GM12878 (cell line): ENCODE measurements at regions not wholly inside any gene's neighbourhood (a gene's known extent, or its start where the extent isn't known, plus 50 kb on each side); places are given as distances from the start of the nearest gene placed in this dataset.

ENCODE experiments used
- ATAC-seq: fragments of 200-7000 bp; cut with Tn5 transposase; 3 replicates; pipeline ENCODE4 v1.9.1; 2020; ENCODE audit warnings: mild to moderate bottlenecking, moderate library complexity
- BruUV-seq: library from RNA; stranded (reverse); fragments of 400-500 nt; replicated peaks from 2 replicates; lab custom pipeline; 2021; lab: Mats Ljungman, UMichigan
- CTCF ChIA-PET: fragments of 300-600 bp; sonication (Branson Sonifier 250); formaldehyde crosslinking; extraction: SDS; loops from one replicate; lab custom pipeline; 2021; ENCODE audit warnings: inconsistent platforms; lab: Yijun Ruan, JAX
- POLR2A ChIA-PET: fragments of 350-600 bp; formaldehyde crosslinking; extraction: SDS; loops from one replicate; lab custom pipeline; 2021; ENCODE audit warnings: inconsistent platforms; lab: Charles Lee
- RAD21 ChIA-PET: fragments of 300-600 bp; sonication (Branson Sonifier 250); formaldehyde crosslinking; loops from one replicate; lab custom pipeline; 2023; ENCODE audit warnings: antibody characterized with exemption; ENCODE audit not compliant: unreplicated experiment; lab: Charles Lee
- SMC1A ChIA-PET: fragments of 300-600 bp; sonication (Branson Sonifier 250); formaldehyde crosslinking; loops from one replicate; lab custom pipeline; 2023; ENCODE audit not compliant: unreplicated experiment, uncharacterized antibody; lab: Charles Lee
- DNase-seq: peaks from one replicate; pipeline ENCODE4 v3.0.0-alpha.2; 2011; ENCODE audit warnings: low read depth, low spot score
- FAIRE-seq: peaks from 3 replicates; lab custom pipeline; 2011; peaks lifted over from hg19 to GRCh38; lab: Jason Lieb, UNC
- H2AFZ ChIP-seq: 2 replicates; pipeline ENCODE4 v1.6.0; 2011; ENCODE audit warnings: low read depth, low read length, control low read depth; ENCODE audit not compliant: control insufficient read depth
- H3K27ac ChIP-seq: 2 replicates; pipeline ENCODE4 v1.5.1; 2011; ENCODE audit warnings: control low read depth; ENCODE audit not compliant: control insufficient read depth, insufficient read depth
- H3K27me3 ChIP-seq, 2 experiments: replicated peaks in 1 of 2; 2 replicates each; pipeline versions ENCODE4 v1.6.0 to v1.6.1; 2011; ENCODE audit warnings: low read length in 1 of 2; ENCODE audit not compliant: control insufficient read depth in 2 of 2, insufficient read depth in 2 of 2
- H3K36me3 ChIP-seq, 2 experiments: 2 replicates each; pipeline ENCODE4 v1.5.1; 2011; ENCODE audit warnings: low read length in 1 of 2; ENCODE audit not compliant: control insufficient read depth in 2 of 2, insufficient read depth in 2 of 2
- H3K4me1 ChIP-seq: 2 replicates; pipeline ENCODE4 v1.6.1; 2011; ENCODE audit warnings: mild to moderate bottlenecking, low read length, moderate library complexity, mixed read lengths; ENCODE audit not compliant: control insufficient read depth, insufficient read depth
- H3K4me2 ChIP-seq: 2 replicates; pipeline ENCODE4 v1.6.0; 2011; ENCODE audit warnings: control low read depth; ENCODE audit not compliant: control insufficient read depth, insufficient read depth
- H3K4me3 ChIP-seq: fragments of 200-600 bp; sonication (generic); 2 replicates; pipeline ENCODE4 v1.5.1; 2016
- H3K79me2 ChIP-seq: 2 replicates; pipeline ENCODE4 v1.6.0; 2011; ENCODE audit warnings: low read length; ENCODE audit not compliant: control insufficient read depth, insufficient read depth
- H3K9ac ChIP-seq: 2 replicates; pipeline ENCODE4 v1.8.0; 2011; ENCODE audit warnings: low read length, control low read depth, mixed read lengths; ENCODE audit not compliant: control insufficient read depth, insufficient read depth
- H3K9me3 ChIP-seq: replicated peaks from 3 replicates; pipeline ENCODE4 v1.5.1; 2011; ENCODE audit warnings: mild to moderate bottlenecking, low read length; ENCODE audit not compliant: control insufficient read depth, insufficient read depth
- H4K20me1 ChIP-seq: 2 replicates; pipeline ENCODE4 v1.6.0; 2011; ENCODE audit not compliant: control insufficient read depth, insufficient read depth
- ELK1 ChIP-seq: IDR thresholded peaks from 2 replicates; pipeline ENCODE4 v1.6.1; 2012; ENCODE audit warnings: low read depth, low read length, improper control_type of control experiment
- MYC ChIP-seq: IDR thresholded peaks from 2 replicates; pipeline ENCODE4 v1.6.1; 2011; ENCODE audit warnings: mild to moderate bottlenecking, low read length, moderate library complexity, inconsistent platforms; ENCODE audit not compliant: insufficient read depth, insufficient replicate concordance, insufficient read length, severe bottlenecking
- RELA ChIP-seq: fragments of 450-650 bp; IDR thresholded peaks from 2 replicates; pipeline ENCODE4 v1.8.0; 2014; ENCODE audit warnings: borderline replicate concordance; ENCODE audit not compliant: partially characterized antibody
- SKIL ChIP-seq: fragments of 450-650 bp; IDR thresholded peaks from 2 replicates; pipeline ENCODE4 v1.6.1; 2017; ENCODE audit warnings: mild to moderate bottlenecking, low read depth, inconsistent platforms; ENCODE audit not compliant: poor library complexity, severe bottlenecking
- WGBS: methylation state at CpG from one replicate; pipeline ENCODE4 v1.1.6; 2016; ENCODE audit warnings: low lambda C conversion rate; ENCODE audit not compliant: insufficient replicate concordance, insufficient coverage; ENCODE audit errors: missing lambda C conversion rate; 5-methylcytosine and 5-hydroxymethylcytosine counted together
- in situ Hi-C: fragments of 300-500 bp; cut with MboI; formaldehyde crosslinking; loops from 9 replicates; pipeline ENCODE4 v1.14.3; 2018; ENCODE audit warnings: mixed read lengths
- intact Hi-C: fragments of 100-400 bp; cut with micrococcal nuclease; formaldehyde crosslinking; loops from one replicate; pipeline ENCODE4 v1.14.2; 2022; ENCODE audit not compliant: unreplicated experiment
- TF ChIP-seq, protein P1 (sequence below), 3 experiments: IDR thresholded peaks in 2 of 3; conservative IDR thresholded peaks in 1 of 3; 2 replicates each; pipeline ENCODE4 v1.5.1; 2011; ENCODE audit warnings: low read depth in 3 of 3, low read length in 3 of 3, mild to moderate bottlenecking in 3 of 3, control low read depth in 2 of 3, moderate library complexity in 2 of 3, inconsistent platforms in 1 of 3, mixed read lengths in 1 of 3; ENCODE audit not compliant: control insufficient read depth in 2 of 3, insufficient read depth in 1 of 3; ENCODE audit errors: extremely low read depth in 1 of 3
- TF ChIP-seq, protein P2 (sequence below): fragments of 450-650 bp; formaldehyde crosslinking; IDR thresholded peaks from 2 replicates; pipeline ENCODE4 v1.4.0; 2022; ENCODE audit warnings: mild to moderate bottlenecking, moderate library complexity

DNA sequence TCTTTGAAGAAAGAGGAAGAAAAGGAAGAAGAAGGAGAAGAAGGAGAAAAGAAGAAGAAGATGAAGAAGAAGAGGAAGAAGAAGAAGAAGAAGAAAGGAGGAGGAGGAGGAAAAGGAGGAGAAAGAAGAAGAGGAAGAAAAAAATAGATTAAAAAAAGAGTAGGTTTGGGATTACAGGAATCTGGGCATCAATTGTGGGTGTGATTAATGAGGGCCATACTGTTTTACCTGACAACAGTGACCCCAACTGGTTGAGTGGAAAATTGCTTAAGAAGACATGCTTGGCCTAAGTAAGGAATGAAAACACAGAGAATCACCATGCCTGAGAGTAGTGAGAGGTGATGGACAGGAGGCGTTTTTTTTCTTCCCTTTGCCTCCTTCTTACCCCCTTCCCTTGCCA is 114.6 kb downstream of the FAM170A start (continued):
- TF ChIP-seq, protein P1, sequence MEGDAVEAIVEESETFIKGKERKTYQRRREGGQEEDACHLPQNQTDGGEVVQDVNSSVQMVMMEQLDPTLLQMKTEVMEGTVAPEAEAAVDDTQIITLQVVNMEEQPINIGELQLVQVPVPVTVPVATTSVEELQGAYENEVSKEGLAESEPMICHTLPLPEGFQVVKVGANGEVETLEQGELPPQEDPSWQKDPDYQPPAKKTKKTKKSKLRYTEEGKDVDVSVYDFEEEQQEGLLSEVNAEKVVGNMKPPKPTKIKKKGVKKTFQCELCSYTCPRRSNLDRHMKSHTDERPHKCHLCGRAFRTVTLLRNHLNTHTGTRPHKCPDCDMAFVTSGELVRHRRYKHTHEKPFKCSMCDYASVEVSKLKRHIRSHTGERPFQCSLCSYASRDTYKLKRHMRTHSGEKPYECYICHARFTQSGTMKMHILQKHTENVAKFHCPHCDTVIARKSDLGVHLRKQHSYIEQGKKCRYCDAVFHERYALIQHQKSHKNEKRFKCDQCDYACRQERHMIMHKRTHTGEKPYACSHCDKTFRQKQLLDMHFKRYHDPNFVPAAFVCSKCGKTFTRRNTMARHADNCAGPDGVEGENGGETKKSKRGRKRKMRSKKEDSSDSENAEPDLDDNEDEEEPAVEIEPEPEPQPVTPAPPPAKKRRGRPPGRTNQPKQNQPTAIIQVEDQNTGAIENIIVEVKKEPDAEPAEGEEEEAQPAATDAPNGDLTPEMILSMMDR (IDR thresholded peaks at IDR 0.05 in 2 of 3, conservative IDR thresholded peaks at IDR 0.05 in 1 of 3; ENCODE audit: control insufficient read depth in 2 of 3, extremely low read depth in 1 of 3, insufficient read depth in 1 of 3, low read depth in 3 of 3, low read length in 3 of 3) = peak; percentile 62 to 73 (median 73); a peak in 5 of 6 replicates
- TF ChIP-seq ELK1 = no peak
- TF ChIP-seq, all 136 proteins: peak for 11

DNA sequence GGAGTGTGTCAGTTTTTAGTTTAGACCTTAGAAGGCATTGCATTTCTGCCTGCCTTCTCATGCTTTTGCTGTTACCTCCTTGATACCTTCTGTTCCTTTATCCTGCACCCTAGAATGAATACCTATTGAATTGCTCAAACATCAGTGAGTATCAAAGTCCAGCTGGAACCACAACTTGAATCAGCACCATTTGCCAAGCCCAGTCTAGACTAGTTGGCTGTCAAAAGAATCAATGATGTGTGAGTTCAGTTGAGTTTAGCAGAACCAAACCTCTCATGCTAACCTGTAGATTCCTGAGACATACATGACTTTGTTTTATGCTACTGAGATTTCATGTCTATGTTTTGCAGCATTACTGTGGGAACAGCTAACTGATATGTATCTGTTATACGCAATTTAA is 116.6 kb downstream of the FAM170A start:
- ChIA-PET SMC1A (interaction anchor here (0.9 kb wide), 1 partner anchor 10 kb away, joined by 3 read pairs; no protein-coding TSS in a partner anchor), RAD21 (interaction anchor here (1.2 to 2.3 kb wide), 2 partner anchors 275 to 430 kb away, joined by 3 to 11 read pairs; no protein-coding TSS in a partner anchor), CTCF (interaction anchor here (0.9 to 2.3 kb wide), 2 partner anchors 275 to 431 kb away, joined by 3 to 6 read pairs; no protein-coding TSS in a partner anchor), POLR2A (no interaction called here)
- Histone ChIP-seq H2AFZ (no peak overlapping the region), H3K27me3 (no peaks in the 10 kb centered on the region), H3K4me1 (no peaks in the 10 kb centered on the region), H3K9me3 (no peaks in the 10 kb centered on the region), H3K27ac (no peak overlapping the region), H4K20me1 (no peaks in the 10 kb centered on the region), H3K4me2 (no peak overlapping the region), H3K4me3 (no peak overlapping the region), H3K36me3 (no peaks in the 10 kb centered on the region), H3K79me2 (no peaks in the 10 kb centered on the region), H3K9ac (no peak overlapping the region)
- ATAC-seq (no peak), FAIRE-seq (no peak), DNase-seq (no peak)
- intact Hi-C loops = loop anchor here (2.0 to 10.0 kb wide), 2 partner anchors 167 to 481 kb away; no protein-coding TSS in a partner anchor
- WGBS = 50% methylated on average over 1 of the region's 1 CpG
- TF ChIP-seq, protein P2, sequence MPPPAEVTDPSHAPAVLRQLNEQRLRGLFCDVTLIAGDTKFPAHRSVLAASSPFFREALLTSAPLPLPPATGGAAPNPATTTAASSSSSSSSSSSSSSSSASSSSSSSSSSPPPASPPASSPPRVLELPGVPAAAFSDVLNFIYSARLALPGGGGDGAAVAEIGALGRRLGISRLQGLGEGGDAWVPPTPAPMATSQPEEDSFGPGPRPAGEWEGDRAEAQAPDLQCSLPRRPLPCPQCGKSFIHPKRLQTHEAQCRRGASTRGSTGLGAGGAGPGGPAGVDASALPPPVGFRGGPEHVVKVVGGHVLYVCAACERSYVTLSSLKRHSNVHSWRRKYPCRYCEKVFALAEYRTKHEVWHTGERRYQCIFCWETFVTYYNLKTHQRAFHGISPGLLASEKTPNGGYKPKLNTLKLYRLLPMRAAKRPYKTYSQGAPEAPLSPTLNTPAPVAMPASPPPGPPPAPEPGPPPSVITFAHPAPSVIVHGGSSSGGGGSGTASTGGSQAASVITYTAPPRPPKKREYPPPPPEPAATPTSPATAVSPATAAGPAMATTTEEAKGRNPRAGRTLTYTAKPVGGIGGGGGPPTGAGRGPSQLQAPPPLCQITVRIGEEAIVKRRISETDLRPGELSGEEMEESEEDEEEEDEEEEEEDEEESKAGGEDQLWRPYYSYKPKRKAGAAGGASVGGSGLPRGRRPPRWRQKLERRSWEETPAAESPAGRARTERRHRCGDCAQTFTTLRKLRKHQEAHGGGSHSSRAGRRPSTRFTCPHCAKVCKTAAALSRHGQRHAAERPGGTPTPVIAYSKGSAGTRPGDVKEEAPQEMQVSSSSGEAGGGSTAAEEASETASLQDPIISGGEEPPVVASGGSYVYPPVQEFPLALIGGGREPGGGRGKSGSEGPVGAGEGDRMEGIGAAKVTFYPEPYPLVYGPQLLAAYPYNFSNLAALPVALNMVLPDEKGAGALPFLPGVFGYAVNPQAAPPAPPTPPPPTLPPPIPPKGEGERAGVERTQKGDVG (CRISPR knock-in tag) = no peak
- TF ChIP-seq RELA = no peak
- no peak for TF ChIP-seq MYC
- TF ChIP-seq SKIL = no peak
- no TSS peak for BruUV-seq
- in situ Hi-C loops = loop anchor here (5.0 to 10.0 kb wide), 2 partner anchors 274 to 761 kb away; partner anchors contain the start of gene DTWD2
